GM12872 (cell line): ENCODE measurements at regions not wholly inside any gene's neighbourhood (a gene's known extent, or its start where the extent isn't known, plus 50 kb on each side); places are given as distances from the start of the nearest gene placed in this dataset.

ENCODE experiments used
- TF ChIP-seq, protein P1 (sequence below): IDR thresholded peaks from 3 replicates; pipeline ENCODE4 v1.5.1; 2011; ENCODE audit warnings: low read depth, mild to moderate bottlenecking, low read length, moderate library complexity; ENCODE audit not compliant: insufficient read depth

DNA sequence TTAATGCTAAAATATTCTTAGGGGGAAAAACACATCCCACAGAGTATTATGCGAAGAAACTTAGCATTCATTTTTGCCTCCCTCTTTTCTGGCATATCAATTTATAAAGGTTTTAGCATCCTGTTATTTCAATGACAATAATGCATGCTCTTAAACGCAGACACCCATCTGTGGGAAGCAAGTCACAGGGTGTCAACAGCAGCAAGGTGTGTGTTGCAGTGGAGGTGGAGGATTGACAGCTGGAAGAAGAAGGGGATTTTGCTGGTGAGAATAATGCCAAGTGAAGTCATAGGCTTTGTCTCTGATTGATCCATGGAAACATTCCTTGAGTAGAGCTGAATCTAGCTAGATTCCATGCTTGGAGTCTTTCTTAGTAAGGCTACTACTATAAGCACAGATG is 498.1 kb downstream of the NPIPA7 start:
- TF ChIP-seq, protein P1, sequence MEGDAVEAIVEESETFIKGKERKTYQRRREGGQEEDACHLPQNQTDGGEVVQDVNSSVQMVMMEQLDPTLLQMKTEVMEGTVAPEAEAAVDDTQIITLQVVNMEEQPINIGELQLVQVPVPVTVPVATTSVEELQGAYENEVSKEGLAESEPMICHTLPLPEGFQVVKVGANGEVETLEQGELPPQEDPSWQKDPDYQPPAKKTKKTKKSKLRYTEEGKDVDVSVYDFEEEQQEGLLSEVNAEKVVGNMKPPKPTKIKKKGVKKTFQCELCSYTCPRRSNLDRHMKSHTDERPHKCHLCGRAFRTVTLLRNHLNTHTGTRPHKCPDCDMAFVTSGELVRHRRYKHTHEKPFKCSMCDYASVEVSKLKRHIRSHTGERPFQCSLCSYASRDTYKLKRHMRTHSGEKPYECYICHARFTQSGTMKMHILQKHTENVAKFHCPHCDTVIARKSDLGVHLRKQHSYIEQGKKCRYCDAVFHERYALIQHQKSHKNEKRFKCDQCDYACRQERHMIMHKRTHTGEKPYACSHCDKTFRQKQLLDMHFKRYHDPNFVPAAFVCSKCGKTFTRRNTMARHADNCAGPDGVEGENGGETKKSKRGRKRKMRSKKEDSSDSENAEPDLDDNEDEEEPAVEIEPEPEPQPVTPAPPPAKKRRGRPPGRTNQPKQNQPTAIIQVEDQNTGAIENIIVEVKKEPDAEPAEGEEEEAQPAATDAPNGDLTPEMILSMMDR = no peak

DNA sequence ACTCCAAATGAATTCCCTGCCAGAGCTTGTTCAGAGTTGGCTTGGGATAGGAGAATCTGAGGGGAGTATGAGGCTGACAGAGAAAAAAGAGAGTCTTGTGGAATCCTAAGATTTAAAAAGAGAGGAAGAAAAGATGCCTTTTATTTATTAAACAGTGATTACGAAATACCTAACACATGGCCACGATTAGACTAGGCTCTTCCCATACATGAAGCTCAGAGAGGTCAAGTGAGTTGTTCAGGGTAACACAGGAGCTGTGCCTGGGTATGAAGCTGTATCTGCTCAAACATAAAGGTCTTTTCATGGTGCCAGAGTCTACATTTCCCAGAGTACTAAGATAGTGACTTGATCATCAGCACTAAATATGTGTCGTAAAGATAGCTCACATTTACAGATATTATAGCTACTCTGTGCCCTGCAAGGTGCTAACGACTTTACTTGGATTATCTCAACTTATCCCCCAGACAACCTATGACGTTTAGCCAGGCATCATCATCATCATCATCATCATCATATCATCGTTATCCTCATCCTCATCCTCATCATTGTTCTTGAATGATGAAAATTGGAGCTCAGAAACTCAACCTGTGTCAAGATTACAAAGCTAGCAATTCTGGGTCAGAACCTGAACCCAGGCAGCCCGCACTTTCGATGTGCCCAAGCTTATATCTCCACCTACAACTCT is 500.8 kb downstream of the NPIPA7 start:
- TF ChIP-seq, protein P1 = no peak

DNA sequence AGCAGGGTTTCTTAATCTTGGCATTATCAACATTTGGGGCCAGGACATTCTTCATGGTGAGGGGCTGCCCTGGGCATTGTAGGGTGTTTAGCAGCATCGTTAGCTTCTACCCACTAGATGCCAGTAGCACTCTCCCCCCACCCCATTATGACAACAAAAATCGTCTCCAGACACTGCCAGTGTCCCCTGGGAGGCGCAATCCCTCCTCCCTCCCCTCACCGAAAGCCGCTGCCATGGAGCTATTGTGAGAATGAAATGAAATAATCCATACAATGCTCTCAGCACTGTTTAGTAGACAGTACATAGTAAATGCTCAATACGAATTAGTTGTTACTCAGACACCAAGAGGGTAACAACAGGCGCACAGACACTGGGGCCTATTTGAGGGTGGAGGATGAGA is 502.9 kb downstream of the NPIPA7 start:
- TF ChIP-seq, protein P1 = no peak

DNA sequence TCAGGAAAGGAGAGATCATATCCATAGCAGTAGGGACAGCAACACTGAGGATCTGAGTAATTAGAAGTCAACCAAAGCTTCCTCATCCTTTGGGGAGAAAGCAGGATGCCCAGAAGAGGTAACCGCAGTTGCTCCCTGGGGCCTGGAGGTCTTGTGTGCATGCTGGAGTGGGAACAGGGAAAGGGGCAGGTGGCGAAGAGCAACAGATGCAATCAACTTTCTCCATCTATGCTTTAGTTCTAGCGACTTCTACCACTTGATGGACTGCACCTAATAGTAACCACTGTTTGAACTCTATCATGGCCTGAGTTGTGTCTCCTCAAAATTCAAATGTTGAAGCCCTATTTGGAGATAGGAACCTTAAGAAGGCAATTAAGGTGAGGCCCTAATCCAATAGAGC is 503.8 kb downstream of the NPIPA7 start:
- TF ChIP-seq, protein P1 = no peak

DNA sequence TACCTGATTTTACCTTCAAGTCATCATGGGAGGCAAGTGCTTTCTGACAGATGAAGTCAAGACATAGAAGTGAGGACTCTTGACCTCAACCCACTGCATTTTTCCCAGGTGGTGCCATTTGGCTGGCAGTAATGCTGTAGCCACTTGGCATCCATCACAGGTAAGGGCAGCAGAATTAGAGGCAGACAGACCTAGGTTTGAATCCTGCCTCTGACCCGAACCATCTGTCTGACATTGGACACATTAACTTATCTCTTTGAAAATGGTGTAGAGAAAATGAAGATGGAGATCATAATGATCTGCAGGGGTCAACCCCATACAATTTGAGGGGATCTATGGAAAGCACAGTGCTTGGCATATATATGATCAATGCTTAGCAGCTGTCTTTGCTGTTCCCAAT is 505.5 kb downstream of the NPIPA7 start:
- TF ChIP-seq, protein P1 = no peak

DNA sequence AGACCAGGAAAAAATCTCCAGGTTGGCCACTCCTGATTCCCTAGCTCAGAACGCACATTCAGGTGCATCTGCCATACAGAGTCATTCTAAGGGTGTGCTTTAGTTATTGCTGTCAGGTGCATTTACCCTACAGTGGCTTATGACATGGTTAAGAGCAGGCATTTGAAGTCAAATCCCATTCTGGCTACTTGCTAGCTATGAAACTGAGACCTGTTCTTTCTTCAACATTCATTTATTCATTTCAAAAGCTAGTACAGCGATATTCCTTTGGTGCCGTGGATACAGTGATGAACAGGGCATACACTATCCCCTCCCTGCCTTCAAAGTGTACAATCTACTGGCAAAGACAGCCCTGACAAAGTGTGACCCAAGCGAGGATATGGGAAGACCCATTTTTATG is 508.3 kb downstream of the NPIPA7 start:
- TF ChIP-seq, protein P1 = no peak

DNA sequence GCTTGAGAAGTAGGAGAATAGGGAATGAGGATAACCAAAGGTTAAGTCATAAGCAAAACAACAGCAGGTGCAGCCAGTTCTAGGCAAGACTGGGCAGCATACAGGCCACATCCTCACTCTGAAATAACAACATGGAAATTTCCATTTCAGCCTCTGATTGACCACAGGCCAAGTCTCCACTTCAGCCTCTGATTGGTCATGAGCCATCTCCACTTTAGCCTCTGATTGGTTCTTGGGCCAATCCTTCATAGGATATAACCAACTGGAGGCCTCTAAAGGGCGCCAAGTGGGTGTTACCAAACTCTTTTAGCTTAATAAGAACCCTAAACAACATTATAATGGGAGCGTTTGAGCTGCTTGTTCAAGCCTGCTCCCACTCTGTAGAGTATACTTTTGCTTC is 512.0 kb downstream of the NPIPA7 start:
- TF ChIP-seq, protein P1 = no peak
